COLO668 (cell line): ENCODE measurements at regions not wholly inside any gene's neighbourhood (a gene's known extent, or its start where the extent isn't known, plus 50 kb on each side); places are given as distances from the start of the nearest gene placed in this dataset.
"Not testable (repeated sequence)": the region's sequence is repeated elsewhere in the genome, so short reads cannot be mapped to it uniquely, and the experiment has no call there.

Source experiments
- DNase-seq: peaks from one replicate; lab custom pipeline; 2025; ENCODE audit not compliant: unreplicated experiment; lab: John Stamatoyannopoulos, UW

DNA sequence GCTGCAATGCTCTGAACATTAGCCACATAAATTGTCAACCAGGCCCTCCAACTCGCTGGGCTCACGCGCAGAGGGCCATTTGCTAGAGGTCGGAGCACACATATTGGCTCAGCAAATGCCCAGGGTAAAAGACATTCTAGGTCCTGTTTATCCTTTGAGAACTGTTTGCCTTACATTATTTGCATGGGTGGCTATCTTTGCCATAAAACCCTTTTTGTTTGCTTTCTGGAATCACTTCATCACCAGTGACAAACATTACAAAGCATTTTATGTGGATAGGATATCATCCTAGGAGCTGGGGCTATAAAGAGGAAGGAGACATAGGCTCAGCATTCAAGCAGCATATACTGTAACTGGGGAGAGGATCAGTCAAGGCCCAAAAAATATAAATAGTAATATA, 149.2 kb upstream of the RAI2 start:
- DNase-seq: peak; percentile 60

DNA sequence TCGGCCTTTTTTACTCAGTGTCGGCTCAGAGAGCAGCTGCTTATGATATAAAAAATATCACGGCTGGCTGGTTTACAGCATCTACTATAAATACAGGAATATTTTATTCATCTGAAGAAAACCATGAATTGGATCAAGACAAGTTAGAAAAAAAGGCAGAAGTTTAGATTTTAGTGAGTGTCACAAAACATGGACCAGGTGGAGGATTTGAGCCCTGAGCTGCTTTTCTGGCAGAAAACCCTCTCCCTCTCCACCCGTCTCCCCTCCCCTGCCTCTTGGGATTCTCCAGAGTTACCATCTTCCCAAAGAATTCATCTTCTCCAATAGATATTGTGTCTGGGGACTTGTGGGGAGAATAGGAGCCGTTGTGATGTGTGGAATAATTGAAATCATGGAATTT, 142.8 kb upstream of the RAI2 start:
- DNase-seq: no peak

DNA sequence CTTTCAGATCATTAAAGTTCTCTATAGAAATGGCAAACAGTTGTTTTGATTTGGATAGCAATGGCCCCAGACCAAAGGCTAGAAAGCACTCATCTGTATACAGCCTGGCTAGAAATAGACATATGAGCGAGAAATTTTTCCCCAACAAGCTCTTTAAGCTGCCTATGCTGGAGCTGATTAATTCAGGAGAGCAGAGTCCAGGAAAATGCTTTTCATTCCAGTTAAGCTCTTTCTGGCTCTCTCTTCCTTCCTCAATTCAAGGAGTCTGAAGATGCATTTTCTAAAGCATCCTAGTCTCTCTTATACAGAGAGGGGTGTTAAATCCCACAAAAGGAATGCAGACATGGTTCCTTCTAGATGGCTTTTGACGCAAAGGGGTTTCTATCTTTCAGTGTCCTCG, 141.7 kb upstream of the RAI2 start:
- no peak for DNase-seq

DNA sequence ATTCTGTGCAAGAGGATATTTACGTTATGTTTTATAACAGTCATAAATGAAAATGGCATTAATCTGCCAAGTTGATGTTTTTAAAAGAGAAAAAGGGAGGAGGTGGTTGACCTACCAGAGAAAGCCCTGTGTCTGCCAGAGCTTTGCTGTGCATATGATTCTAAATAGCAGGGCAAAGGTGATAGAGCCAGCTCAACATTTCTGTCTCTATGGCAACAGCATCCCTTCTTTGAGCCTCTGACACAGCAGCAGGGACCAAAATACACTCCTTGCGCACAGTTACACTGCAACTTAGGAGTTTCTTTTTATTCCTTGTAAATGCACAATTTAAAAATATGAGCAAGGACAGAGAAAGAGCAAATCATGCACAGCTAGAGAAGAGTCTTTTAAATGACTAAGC, 133.3 kb upstream of the RAI2 start:
- no peak for DNase-seq

DNA sequence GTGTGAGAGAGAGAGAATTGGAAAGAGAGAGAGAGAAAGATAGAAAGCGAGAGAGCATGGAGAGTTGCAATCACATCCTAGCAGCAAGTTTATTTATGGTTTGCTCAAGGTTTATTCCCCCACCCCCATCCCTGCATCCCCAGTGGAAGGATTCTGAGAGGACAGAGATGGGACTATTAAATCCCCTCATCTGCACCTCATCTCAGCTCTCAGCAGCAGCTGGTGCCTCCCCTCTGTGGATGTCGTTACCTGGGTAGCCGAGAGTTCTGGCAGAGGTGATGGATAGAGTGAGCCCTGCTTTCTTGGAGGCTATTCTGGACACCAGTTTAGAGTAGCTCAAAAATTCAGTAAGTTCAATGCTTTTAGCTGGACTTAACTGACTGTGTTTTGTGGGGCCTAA, 132.0 kb upstream of the RAI2 start:
- no peak for DNase-seq

DNA sequence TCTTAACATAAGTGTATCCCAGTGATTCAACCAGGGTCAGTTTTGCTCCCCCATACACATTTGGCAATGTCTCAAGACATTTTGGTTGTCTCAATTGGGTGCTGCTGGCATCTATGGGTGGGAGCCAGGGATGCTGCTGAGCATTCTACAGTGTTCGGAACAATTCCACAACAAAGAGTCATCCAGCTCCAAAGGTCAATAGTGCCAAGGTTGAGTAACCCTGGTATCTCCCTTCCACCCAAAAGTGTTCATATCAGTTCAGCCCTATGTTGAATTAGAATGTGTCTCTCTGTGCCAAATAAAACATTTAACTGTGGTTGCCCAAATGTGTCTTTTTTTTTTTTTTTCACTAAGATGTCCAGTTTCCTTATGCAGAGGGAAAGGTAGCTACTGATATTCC, 129.4 kb upstream of the RAI2 start:
- no peak for DNase-seq

DNA sequence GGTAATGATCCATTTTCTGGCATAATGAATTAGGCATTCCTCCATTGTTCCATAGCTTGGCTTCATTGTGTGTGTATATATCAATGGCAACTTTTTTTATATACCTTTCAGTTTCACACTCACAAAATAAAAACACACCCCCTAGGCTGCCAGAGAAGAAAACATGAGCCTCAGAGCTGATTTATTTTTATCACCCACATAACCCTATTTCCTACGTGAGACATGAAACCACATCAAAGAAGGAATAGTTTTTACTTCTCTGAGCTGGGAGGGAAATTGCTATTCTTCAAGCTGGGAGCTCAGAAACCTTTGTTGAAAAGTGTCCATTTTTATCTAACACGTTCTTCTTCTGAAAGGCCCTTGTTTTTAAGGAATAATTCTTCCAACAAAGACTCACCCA, 126.7 kb upstream of the RAI2 start:
- DNase-seq: no peak

DNA sequence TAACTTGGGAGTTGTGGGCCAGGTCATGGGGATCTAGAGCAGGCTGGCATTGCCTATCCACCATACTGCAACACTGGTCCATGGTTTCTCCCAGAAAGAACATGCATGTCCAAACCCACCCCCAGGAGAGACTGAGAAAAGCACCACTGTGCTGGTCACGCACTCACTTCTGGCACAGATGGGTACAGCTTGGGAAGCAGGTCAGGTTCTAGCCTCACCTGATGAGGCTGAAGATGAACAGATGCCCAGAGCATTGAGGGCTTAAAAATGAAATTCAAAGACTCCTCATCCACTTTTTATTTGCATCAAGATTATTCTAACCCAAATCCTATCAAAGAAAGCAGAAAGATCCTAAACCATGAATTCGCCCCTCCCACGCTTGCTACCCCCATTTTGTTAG, 125.9 kb upstream of the RAI2 start:
- DNase-seq: no peak

DNA sequence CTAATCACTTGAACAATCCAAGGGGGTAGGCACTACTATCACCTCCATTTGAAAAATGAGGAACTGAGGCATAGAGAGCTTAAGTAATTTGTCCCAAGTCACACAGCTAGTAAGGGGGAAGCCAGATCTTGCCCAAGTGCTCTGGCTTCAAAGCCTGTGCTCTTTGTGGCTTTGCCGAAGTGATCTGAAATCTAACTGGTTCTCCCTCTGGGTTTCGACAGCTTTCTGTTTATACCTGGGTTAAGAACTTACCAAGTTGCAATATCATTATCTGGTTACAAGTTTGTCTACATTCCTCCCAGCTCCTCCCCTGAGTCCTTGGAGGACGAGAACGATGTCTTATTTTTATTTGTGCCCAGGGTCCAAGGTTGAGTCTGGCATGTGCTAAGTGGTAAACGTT, 125.3 kb upstream of the RAI2 start:
- DNase-seq: no peak

DNA sequence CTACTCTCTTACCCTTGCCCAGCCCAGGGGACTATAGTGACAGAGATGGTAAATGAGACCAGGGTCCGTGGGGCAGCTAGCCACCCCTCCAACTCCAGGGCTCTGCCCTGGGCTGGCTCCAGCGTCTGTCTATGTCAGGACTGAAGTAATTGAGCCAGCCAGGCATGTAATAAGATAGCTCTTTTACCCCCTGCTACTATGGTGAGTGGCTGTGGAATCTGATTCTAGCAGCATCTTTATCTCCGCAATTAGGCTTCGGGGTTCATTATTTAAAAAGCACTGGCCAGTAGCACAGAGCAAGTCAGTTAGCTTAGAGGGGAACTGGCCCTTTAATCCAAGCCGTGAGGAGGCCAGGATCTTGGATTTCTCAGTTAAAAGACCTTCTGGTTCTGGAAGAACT, 123.3 kb upstream of the RAI2 start:
- DNase-seq: no peak

DNA sequence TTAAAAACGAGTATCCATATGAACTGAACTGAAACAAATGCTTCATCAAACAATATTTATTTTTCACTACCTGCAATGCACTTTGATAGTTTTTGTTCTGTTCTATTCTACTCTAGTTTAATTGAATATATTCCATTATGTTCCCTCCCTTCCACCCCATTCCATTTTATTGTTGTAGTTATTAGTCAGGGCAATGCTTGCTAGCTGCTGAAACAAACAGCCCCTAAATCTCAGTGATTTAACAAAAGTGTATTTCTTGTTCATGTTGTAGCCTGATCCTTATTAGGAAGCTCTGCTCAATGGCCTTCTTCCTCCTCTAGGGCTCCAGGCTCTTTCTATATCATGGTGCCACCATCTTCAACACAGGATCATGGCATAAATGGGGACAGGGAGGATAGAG, 122.3 kb upstream of the RAI2 start:
- DNase-seq: no peak

DNA sequence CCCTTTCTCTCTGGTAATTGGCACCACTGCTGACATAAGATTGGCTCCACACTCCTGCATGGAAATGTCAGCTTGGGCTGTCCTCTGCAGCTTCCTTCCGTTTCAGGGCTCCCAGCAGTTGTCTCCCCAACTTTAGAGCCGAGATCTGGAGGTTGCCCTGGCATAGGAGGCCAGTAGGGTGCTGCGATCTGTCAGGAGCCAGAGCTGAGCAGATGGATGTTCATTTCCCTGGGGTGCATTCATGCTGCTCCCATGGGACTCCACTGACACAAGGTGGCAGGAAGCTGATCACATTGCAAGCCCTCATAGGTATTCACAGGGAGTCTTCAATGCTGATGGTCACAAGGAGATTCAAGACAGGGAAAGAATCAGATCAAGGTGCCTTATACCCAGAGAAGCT, 116.6 kb upstream of the RAI2 start:
- DNase-seq: no peak

DNA sequence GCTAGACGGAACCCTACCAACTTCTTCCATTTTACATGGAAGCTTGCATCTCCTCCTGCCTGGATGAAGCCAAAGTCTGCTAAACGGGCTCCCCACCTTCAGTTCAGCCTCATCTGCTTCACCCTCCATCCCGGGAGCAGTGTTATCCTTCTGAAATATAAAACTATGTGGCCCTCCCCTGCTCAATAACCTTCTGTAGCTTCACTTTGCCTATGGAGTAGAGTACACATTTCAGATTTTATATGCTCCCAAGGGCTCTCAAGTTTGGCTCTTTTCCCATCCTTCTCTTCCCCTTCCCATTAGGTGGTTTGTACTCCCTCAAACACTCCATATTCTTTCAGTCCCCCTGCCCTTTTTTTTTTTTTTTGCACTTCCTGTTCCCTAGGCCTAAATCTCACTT, 115.9 kb upstream of the RAI2 start:
- no peak for DNase-seq

DNA sequence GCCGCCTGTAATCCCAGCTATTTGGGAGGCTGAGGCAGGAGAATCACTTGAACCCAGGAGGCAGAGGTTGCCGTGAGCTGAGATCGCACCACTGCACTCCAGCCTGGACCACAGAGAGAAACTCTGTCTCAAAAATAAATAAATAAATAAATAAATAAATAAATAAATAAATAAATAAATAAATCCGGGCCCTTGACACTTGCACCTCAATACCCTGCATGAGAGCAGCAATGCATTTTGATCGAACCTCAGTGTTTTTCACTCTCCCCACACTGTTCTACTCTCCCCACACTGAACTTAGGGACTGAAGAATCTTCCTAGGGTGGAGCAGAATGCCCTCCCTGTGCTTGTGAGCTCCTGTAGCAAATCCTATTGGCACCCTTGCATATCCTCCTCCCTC, 114.3 kb upstream of the RAI2 start:
- DNase-seq: not testable (repeated sequence)

DNA sequence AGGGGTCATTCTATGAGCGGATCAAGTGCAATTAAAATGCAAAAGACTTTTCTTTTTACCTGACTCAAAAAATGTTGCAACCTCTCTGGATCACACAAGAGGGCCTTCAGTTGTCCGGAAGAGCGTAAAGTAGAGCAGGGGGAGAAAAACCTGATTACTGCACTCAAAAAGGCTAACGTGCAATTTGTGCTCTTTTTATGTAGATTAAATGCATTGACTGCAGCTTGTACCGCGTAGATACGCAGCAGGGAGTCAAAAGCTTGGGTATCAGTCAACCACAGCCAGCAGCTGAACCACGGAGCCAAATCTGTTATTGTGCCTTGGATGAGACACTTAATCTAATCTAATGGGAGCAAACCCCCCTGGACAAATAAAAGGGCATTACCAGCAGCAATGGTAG, 107.3 kb upstream of the RAI2 start:
- DNase-seq: peak; percentile 43

DNA sequence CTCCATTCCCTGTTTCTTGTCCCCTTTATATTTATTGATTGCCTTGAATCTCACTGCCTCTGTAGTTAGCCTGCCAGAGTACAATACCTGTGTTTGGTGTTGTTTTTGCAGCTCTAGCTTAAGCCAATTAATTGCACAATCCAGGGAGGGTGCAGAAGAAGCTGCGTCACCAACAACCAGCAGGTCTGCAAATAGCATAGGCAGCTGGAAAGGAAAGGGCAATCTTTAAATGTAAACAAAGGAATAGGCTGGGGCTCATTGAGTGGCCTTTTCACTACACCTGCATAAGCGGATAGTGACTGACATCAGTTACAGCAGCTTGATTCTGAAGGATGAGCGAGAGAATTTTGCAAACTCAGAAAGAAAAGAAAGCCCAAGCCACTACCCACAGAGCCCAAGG, 106.8 kb upstream of the RAI2 start:
- peak; percentile 57 for DNase-seq

DNA sequence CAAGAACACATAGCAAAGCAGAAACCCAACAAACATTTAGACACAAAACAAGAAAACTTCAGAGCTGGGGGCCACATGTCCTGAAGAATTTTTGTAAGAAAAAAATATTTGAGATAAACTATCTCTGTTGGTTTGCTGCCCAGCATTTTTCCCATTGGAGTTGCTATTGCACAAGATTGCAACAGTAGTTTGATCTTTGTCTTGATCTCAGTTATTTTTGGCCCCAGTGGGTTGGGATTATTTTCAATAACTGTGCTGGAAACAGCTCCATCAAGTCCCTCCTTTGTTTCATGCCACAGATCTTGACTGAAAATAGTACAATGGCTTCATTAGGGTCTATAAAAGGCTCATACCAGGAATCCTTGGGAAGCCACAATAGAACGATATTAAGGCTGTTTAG, 103.8 kb upstream of the RAI2 start:
- DNase-seq: no peak

DNA sequence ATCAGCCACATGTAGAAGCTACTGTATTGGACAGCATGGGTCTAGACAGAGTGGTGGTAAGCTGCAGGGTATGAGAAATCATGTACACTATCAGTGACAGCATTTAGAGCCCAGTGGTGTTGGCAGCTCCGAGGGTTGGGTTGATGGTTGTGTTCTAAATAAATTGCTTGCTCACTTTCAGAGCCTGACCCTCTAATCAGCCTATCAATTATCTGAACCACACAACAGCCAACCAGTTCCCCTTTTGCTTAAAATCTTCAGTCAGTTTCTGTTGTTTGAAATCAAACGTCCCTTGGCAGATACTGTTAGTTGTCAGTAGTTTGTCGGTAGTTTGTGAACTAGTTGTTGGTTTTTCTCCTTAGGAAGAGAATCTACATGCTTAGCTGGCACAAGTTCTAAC, 99.8 kb upstream of the RAI2 start:
- DNase-seq: no peak

DNA sequence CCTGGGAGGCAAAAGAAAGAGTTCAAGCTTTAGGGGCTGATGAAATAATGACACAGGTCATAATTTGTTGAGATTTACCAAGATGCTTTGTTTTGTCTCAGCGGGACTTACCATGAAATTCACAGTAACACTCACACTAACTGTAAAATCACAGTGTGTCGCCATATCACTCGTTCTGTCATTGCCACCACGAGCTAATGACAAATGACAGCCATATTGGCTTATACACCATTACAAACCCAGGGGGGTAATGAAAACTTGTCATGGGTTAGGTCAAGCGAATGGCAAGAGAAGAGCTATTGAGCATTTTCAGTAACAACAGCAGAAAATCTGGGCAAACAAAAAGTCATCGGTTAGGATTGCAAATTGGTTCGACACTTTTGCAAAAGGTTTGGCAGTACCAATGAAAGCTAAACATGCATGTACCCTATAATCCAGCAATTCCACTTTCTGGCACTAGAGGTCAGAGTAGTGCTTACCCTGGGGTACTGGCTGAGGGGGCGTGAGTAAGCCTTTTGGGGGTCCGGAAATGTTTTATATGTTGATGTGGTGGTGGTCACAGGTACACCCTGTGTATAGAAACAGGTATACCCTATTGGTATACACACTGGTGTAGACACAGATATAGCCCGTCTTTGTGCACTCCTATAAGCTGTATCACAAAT, 83.9 kb upstream of the RAI2 start:
- DNase-seq: peak; percentile 19

DNA sequence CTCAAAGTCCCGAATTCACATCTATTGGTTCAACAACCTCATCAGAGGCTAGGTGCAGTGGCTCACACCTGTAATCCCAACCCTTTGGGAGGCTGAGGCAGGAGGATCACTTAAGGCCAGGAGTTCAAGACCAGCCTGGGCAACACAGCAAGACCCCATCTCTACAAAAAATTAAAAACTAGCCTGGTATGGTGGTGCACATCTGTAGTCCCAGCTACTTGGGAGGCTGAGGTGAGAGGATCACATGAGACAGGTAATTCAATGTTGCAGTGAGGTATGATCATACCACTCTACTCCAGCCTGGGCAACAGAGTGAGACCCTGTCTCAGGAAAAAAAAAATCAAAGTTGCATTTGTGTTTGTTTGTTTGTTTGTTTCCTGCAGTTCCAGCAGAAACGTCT, 80.1 kb upstream of the RAI2 start:
- not testable (repeated sequence) for DNase-seq

DNA sequence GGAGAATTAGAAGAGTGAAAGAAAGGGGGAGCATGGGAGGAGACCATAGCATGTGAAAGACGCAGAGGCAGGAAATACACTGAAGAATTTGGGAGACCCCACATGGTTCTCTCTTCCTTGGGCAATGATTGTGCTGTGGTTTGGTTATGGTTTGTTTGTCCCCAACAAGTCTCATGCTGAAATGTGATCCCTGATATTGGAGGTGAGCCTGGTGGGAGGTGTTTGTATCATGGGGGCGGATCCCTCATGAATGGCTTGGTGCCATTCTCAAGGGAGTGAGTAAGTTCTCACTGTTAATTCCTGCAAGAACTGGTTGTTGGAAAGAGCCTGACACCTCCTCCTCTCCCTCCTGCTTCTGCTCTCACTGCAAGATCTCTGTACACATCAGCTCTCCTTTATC, 78.6 kb upstream of the RAI2 start:
- no peak for DNase-seq

DNA sequence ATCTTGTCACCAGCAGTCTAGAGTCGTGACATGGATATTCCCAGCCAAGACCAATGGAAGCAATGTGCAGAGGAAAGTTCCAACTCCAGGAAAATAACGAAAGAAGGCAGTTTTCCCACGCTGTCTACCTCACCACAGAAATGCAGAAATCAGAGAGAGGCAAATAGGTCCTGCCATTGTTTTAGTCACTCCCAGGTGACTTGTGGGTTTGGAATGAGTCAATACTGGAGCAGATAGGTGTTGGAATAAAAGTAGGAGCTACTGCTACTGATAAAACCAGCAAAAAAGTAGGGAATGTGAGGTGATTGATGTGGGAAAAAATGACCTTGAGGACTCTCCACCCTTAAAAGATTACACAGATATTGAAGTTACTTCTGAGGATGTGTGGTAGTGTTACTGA, 72.8 kb upstream of the RAI2 start:
- DNase-seq: no peak

DNA sequence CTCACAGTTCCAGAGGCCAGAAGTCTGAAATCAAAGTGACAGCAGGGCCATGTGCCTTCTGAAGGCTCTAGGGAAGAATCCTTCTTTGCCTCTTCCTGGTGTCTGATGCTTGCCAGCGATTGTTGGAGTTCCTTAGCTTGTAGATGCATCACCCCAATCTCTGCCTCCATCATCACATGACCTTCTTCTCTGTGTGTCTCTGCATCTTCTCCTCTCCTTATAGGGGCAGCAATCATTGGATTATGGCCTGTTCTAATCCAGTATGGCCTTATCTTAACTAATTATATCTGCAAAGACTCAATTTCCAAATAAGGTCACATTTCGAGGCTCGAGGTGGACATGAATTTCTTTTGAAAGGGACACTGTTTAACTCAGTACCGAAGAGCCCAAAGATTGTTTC, 71.7 kb upstream of the RAI2 start:
- no peak for DNase-seq

DNA sequence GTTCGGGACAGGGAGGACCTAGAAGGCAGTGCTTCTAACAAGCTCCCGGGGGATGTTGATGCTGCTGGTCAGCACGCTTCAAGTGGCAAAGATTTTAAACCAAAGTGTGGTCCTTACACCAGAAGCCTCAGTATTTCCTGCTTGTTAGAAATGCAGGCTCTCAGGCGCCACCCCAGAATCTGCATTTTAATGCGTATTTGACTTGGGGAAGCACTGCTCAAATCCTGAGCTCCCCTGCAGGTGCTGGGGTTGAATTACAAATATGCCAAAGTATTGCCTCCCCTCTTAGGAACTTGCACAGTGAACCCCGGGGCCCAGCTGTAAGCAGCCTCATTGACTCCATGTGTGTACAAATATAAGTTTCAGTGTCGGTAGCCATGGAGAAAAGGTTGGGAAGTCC, 70.8 kb upstream of the RAI2 start:
- DNase-seq: no peak
